ENCODE measurements at regions not wholly inside any gene's neighbourhood (a gene's known extent, or its start where the extent isn't known, plus 50 kb on each side); places are given as distances from the start of the nearest gene placed in this dataset.
A peak's percentile ranks its signal among the peaks of the same experiment; 100 is the strongest.
"Not testable (repeated sequence)": the region's sequence is repeated elsewhere in the genome, so short reads cannot be mapped to it uniquely, and the experiment has no call there.

DNA sequence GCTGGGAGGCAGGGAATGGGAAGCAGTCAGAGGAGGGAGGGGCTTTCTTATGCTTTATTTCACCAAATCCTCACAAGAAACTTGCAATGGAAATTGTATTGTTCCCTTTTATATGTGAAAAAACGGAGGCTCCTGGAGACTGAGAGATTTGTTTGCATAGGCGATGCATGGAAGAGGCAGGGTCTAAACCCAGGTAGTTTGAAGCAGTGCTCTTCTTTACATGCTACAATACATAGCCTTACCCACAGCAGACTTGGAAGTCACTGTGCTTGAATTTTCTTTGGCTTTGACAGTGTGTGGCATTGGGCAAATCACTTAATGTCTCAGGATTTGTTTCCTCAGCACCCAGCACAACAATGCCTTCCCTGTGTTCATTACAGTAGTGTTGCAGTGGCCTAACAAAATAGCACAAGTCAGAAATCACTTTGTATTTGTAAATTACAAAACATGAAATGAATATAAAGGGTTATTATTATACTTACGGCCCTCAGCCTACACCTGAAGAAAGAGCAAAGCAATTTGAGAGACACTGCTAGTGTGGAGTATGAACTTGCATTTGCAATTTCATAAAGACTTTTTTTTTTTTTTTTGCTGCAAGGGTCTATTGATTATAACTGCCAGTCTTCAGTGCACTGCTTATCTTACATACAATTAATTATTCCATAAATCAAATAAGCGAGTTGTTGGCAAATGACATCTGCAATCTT lies 646.4 kb upstream of the KCNMB2 start:
- Mint-ChIP-seq H3K4me1 (ENCODE audit: unreplicated experiment) (peaks cover 21% of the 10 kb centered on the region), H3K9me3 (ENCODE audit: unreplicated experiment) (no peaks in the 10 kb centered on the region), H3K4me3 (ENCODE audit: unreplicated experiment) (no peak overlapping the region), H3K27ac (ENCODE audit: unreplicated experiment) (no peak overlapping the region), H3K36me3 (ENCODE audit: unreplicated experiment) (peaks cover 2% of the 10 kb centered on the region), H3K27me3 (ENCODE audit: unreplicated experiment) (no peaks in the 10 kb centered on the region)
- DNase-seq (ENCODE audit: extremely low spot score, unreplicated experiment), result no peak
- TF ChIP-seq, protein P1, sequence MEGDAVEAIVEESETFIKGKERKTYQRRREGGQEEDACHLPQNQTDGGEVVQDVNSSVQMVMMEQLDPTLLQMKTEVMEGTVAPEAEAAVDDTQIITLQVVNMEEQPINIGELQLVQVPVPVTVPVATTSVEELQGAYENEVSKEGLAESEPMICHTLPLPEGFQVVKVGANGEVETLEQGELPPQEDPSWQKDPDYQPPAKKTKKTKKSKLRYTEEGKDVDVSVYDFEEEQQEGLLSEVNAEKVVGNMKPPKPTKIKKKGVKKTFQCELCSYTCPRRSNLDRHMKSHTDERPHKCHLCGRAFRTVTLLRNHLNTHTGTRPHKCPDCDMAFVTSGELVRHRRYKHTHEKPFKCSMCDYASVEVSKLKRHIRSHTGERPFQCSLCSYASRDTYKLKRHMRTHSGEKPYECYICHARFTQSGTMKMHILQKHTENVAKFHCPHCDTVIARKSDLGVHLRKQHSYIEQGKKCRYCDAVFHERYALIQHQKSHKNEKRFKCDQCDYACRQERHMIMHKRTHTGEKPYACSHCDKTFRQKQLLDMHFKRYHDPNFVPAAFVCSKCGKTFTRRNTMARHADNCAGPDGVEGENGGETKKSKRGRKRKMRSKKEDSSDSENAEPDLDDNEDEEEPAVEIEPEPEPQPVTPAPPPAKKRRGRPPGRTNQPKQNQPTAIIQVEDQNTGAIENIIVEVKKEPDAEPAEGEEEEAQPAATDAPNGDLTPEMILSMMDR (IDR thresholded peaks at IDR 0.05), result no peak

DNA sequence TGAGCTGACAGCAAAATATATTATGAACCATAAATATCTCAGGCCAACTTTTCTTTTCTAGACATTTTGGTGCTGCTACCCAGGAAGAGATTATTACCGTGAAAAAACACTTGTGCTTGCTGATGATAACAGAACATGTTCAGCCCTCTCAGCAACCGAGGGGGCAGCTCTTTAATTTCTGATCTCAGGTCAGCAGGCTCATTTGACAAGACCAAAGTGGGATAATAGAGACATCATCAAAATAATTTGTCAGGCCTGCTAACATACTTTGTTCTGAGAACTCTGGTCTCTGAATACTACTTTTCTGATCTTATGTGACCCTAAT lies 645.9 kb upstream of the KCNMB2 start:
- Mint-ChIP-seq H3K27me3 (ENCODE audit: unreplicated experiment) (no peaks in the 10 kb centered on the region), H3K27ac (ENCODE audit: unreplicated experiment) (no peak overlapping the region), H3K4me3 (ENCODE audit: unreplicated experiment) (no peak overlapping the region), H3K9me3 (ENCODE audit: unreplicated experiment) (no peaks in the 10 kb centered on the region), H3K4me1 (ENCODE audit: unreplicated experiment) (peaks cover 26% of the 10 kb centered on the region), H3K36me3 (ENCODE audit: unreplicated experiment) (peaks cover 2% of the 10 kb centered on the region)
- TF ChIP-seq, protein P1 (IDR thresholded peaks at IDR 0.05), result no peak
- no peak for DNase-seq (ENCODE audit: extremely low spot score, unreplicated experiment)

DNA sequence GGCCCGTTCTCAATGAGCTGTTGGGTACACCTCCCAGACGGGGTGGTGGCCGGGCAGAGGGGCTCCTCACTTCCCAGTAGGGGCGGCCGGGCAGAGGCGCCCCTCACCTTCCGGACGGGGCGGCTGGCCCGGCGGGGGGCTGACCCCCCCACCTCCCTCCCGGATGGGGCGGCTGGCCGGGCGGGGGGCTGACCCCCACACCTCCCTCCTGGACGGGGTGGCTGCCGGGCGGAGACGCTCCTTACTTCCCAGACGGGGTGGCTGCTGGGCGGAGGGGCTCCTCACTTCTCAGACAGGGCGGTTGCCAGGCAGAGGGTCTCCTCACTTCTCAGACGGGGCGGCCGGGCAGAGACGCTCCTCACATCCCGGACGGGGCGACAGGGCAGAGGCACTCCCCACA lies 644.7 kb upstream of the KCNMB2 start:
- DNase-seq (ENCODE audit: extremely low spot score, unreplicated experiment); H3K36me3 Mint-ChIP-seq (ENCODE audit: unreplicated experiment); H3K27me3 Mint-ChIP-seq (ENCODE audit: unreplicated experiment); H3K9me3 Mint-ChIP-seq (ENCODE audit: unreplicated experiment); H3K4me3 Mint-ChIP-seq (ENCODE audit: unreplicated experiment); H3K27ac Mint-ChIP-seq (ENCODE audit: unreplicated experiment): not testable (repeated sequence)
- H3K4me1 Mint-ChIP-seq (ENCODE audit: unreplicated experiment), result peaks cover 30% of the 10 kb centered on the region

DNA sequence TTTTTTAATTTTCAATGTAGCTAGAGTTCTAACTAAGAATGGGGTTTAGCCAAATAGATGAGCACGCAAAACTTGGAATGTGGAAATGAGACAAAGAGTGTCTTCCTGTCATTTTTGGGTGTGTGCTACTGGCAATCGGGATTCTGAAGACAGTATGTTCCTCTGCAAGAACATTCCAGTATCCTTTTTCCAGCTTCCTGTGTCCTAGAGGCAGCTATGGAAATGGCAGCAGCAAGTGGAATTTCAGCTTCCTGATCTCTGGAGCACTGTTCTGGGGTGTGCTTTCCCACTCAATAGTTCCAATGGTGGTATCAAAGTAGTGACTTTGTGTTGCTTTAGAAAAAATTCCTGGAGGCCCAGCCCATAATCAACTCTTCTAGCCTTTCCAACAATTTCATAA lies 642.9 kb upstream of the KCNMB2 start:
- Mint-ChIP-seq H3K4me3 (ENCODE audit: unreplicated experiment) (no peak overlapping the region), H3K36me3 (ENCODE audit: unreplicated experiment) (peaks cover 10% of the 10 kb centered on the region), H3K27ac (ENCODE audit: unreplicated experiment) (peak overlapping the region; percentile 56), H3K9me3 (ENCODE audit: unreplicated experiment) (peaks cover 6% of the 10 kb centered on the region), H3K27me3 (ENCODE audit: unreplicated experiment) (no peaks in the 10 kb centered on the region), H3K4me1 (ENCODE audit: unreplicated experiment) (peaks cover 30% of the 10 kb centered on the region)
- DNase-seq (ENCODE audit: extremely low spot score, unreplicated experiment), result no peak
- TF ChIP-seq, protein P1 (IDR thresholded peaks at IDR 0.05), result peak; percentile 46

DNA sequence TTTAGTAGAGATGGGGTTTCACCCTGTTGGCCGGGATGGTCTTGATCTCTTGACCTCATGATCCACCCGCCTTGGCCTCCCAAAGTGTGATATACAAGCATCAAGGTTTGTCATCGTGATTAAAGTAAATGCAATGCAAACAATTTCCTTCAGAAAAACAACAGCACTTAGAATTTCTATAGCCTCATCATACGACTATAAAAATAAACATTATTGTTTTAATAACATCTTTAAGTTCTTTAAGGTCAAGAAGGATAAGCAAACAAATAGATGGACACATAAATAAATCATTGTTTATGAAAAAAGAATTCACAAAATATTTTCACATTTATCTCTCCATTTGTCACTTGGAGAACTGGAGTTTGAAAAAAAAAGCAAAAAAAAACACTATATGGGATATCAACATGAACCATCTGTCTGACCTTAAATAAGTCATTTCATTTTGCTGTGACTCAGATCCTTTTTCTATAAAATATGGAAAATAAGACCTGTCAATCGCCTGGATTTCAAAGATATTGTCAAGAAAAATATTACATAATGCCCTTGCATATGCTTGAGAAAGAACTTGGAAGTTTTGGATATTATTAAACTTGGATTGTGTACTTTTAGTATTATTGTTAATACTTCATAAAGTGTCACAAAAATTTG lies 642.0 kb upstream of the KCNMB2 start:
- TF ChIP-seq, protein P1 (IDR thresholded peaks at IDR 0.05), result no peak
- no peak for DNase-seq (ENCODE audit: extremely low spot score, unreplicated experiment)
- H3K36me3 Mint-ChIP-seq (ENCODE audit: unreplicated experiment), result peaks cover 10% of the 10 kb centered on the region
- peak overlapping the region; percentile 53 for H3K27ac Mint-ChIP-seq (ENCODE audit: unreplicated experiment)
- peaks cover 6% of the 10 kb centered on the region for H3K9me3 Mint-ChIP-seq (ENCODE audit: unreplicated experiment)
- peaks cover 30% of the 10 kb centered on the region for H3K4me1 Mint-ChIP-seq (ENCODE audit: unreplicated experiment)
- no peak overlapping the region for H3K4me3 Mint-ChIP-seq (ENCODE audit: unreplicated experiment)
- H3K27me3 Mint-ChIP-seq (ENCODE audit: unreplicated experiment), result no peaks in the 10 kb centered on the region
